AG09309 (cell line): ENCODE measurements at regions not wholly inside any gene's neighbourhood (a gene's known extent, or its start where the extent isn't known, plus 50 kb on each side); places are given as distances from the start of the nearest gene placed in this dataset.

Experiments used
- DNase-seq: peaks from one replicate; pipeline ENCODE4 v3.0.0-alpha.2; 2010; ENCODE audit warnings: low read depth
- H3K4me3 ChIP-seq: 2 replicates; pipeline ENCODE4 v1.5.1; 2011; ENCODE audit warnings: mild to moderate bottlenecking, low read depth, low read length, moderate library complexity; ENCODE audit not compliant: control insufficient read depth
- CTCF ChIP-seq: IDR thresholded peaks from 2 replicates; pipeline ENCODE4 v1.5.1; 2011; ENCODE audit warnings: mild to moderate bottlenecking, low read depth, low read length, inconsistent platforms; ENCODE audit not compliant: insufficient read depth, control insufficient read depth; ENCODE audit errors: missing control alignments

GRCh38 chr1:47585141-47585902, 147.5 kb downstream of the FOXD2 start:
- no peak overlapping the region for H3K4me3 ChIP-seq
- TF ChIP-seq CTCF, result no peak
- no peak for DNase-seq

- TF ChIP-seq CTCF, result no peak
- no peak for DNase-seq
- H3K4me3 ChIP-seq, result no peak overlapping the region
Observed at GRCh38 chr1:47587891-47588582, 150.2 kb downstream of the FOXD2 start.

GRCh38 chr1:47590523-47591225, 152.8 kb downstream of the FOXD2 start:
- no peak for TF ChIP-seq CTCF
- no peak for DNase-seq
- no peak overlapping the region for H3K4me3 ChIP-seq

GRCh38 chr1:47591801-47592200, 154.0 kb downstream of the FOXD2 start:
- no peak overlapping the region for H3K4me3 ChIP-seq
- DNase-seq, result no peak
- TF ChIP-seq CTCF, result no peak

- no peak overlapping the region for H3K4me3 ChIP-seq
- TF ChIP-seq CTCF, result no peak
- DNase-seq, result no peak
Observed at GRCh38 chr1:47592296-47593012, 154.6 kb downstream of the FOXD2 start.

GRCh38 chr1:47593013-47593568, 155.2 kb downstream of the FOXD2 start:
- TF ChIP-seq CTCF, result no peak
- no peak for DNase-seq
- H3K4me3 ChIP-seq, result no peak overlapping the region
